GM23248 (cell line): ENCODE measurements at regions not wholly inside any gene's neighbourhood (a gene's known extent, or its start where the extent isn't known, plus 50 kb on each side); places are given as distances from the start of the nearest gene placed in this dataset.

Experiments
- EZH2 ChIP-seq: fragments of 200-600 bp; sonication (generic); IDR thresholded peaks from 2 replicates; pipeline ENCODE4 v1.6.1; 2018; ENCODE audit warnings: antibody characterized with exemption, mild to moderate bottlenecking; ENCODE audit not compliant: insufficient read depth, poor library complexity, severe bottlenecking
- EZH2phosphoT487 ChIP-seq: fragments of 200-600 bp; sonication (generic); IDR thresholded peaks from 2 replicates; pipeline ENCODE4 v1.6.1; 2018; ENCODE audit warnings: antibody characterized with exemption, moderate library complexity, mild to moderate bottlenecking, low read depth; ENCODE audit not compliant: insufficient read depth

GRCh38 chr3:194810076-194810475, 124.4 kb downstream of the FAM43A start:
- TF ChIP-seq EZH2, result no peak
- no peak for TF ChIP-seq EZH2phosphoT487
